ENCODE measurements at regions not wholly inside any gene's neighbourhood (a gene's known extent, or its start where the extent isn't known, plus 50 kb on each side); places are given as distances from the start of the nearest gene placed in this dataset.
"Not testable (repeated sequence)": the region's sequence is repeated elsewhere in the genome, so short reads cannot be mapped to it uniquely, and the experiment has no call there.

- in situ Hi-C loops (cut with HindIII; ENCODE audit: low pct_unique_long_range_greater_than_20kb, low sequenced_read_pairs): no loop called here
- DNase-seq (ENCODE audit: low read depth): no peak
Observed at GRCh38 chr10:8168836-8169235, 114.3 kb downstream of the GATA3 start.

DNA sequence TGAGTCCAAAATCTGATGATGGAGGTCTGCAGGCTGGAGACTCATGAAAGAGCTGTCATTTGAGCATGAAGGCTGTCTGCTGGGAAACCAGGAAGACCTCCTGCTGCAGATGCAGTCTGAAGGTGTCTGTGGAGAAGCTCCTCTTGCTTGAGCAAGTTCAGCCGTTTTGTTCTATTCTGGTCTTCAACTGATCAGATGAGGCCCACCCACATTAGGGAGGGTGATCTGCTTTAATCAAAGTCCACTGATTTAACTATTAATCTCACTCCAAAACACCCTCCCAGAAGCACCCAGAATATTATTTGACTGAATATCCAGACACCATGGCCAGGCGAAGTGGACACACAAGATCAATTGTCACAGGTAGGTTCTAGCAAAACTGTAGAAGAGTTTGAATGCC, 116.5 kb downstream of the GATA3 start:
- in situ Hi-C loops (cut with HindIII; ENCODE audit: low pct_unique_long_range_greater_than_20kb, low sequenced_read_pairs): no loop called here
- no peak for DNase-seq (ENCODE audit: low read depth)

DNA sequence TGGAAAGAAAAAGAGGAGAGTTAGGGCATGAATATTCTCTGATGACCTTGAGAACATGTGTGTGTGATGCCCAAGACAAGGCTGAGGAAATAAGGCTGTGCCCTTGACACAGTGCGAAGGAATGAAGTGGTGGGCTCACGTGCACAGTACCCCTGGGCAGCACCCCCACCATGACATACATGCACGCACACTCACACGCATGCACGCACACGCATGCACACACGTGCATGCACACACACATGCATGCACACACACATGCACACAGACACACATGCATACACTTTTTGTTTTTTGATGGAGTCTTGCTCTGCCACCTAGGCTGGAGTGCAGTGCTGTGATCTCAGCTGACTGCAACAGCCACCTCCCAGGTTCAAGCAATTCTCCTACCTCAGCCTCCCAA, 118.1 kb downstream of the GATA3 start:
- DNase-seq (ENCODE audit: low read depth): no peak
- in situ Hi-C loops (cut with HindIII; ENCODE audit: low pct_unique_long_range_greater_than_20kb, low sequenced_read_pairs): no loop called here

DNA sequence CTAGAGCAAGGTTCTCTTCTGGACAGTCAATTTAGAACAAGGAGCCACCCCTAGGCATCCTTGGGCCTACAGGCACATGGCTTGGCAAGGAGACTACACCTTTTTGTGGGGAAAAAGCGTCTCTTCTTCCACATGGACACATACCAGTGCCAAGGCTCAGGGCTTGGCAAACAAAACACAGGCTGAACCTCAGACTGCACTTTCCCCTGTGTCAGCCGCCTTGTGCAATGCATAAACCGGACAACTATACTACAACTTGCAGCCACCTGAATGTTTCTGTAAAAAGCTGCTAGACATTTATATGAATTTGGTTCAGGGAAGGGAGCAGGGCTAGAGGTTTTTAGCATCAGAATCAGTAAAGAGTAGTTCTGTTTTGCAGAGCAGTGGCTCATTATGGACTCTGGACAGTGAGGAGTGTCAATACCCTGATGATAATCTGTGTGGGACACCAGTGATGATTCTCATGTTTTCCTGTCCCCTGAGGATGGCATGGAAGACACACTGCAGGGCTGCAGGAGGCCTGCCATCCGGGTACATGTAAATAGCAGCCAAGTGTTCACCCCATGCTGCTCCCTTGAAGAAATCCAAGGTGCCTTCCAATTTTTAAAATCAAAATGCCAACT, 118.9 kb downstream of the GATA3 start:
- in situ Hi-C loops (cut with HindIII; ENCODE audit: low pct_unique_long_range_greater_than_20kb, low sequenced_read_pairs): no loop called here
- DNase-seq (ENCODE audit: low read depth): no peak

GRCh38 chr10:8173866-8174243, 119.4 kb downstream of the GATA3 start:
- no peak for DNase-seq (ENCODE audit: low read depth)
- in situ Hi-C loops (cut with HindIII; ENCODE audit: low pct_unique_long_range_greater_than_20kb, low sequenced_read_pairs): no loop called here

GRCh38 chr10:8174762-8175161, 120.3 kb downstream of the GATA3 start:
- in situ Hi-C loops (cut with HindIII; ENCODE audit: low pct_unique_long_range_greater_than_20kb, low sequenced_read_pairs): no loop called here
- DNase-seq (ENCODE audit: low read depth): no peak

- in situ Hi-C loops (cut with HindIII; ENCODE audit: low pct_unique_long_range_greater_than_20kb, low sequenced_read_pairs): not testable (repeated sequence)
Observed at GRCh38 chr10:8177526-8177925, 123.0 kb downstream of the GATA3 start.

GRCh38 chr10:8179773-8180172, 125.3 kb downstream of the GATA3 start:
- DNase-seq (ENCODE audit: low read depth); in situ Hi-C loops (cut with HindIII; ENCODE audit: low pct_unique_long_range_greater_than_20kb, low sequenced_read_pairs): not testable (repeated sequence)

More at GRCh38 chr10:8177526-8177925, 123.0 kb downstream of the GATA3 start:
- DNase-seq (ENCODE audit: low read depth): not testable (repeated sequence)

DNA sequence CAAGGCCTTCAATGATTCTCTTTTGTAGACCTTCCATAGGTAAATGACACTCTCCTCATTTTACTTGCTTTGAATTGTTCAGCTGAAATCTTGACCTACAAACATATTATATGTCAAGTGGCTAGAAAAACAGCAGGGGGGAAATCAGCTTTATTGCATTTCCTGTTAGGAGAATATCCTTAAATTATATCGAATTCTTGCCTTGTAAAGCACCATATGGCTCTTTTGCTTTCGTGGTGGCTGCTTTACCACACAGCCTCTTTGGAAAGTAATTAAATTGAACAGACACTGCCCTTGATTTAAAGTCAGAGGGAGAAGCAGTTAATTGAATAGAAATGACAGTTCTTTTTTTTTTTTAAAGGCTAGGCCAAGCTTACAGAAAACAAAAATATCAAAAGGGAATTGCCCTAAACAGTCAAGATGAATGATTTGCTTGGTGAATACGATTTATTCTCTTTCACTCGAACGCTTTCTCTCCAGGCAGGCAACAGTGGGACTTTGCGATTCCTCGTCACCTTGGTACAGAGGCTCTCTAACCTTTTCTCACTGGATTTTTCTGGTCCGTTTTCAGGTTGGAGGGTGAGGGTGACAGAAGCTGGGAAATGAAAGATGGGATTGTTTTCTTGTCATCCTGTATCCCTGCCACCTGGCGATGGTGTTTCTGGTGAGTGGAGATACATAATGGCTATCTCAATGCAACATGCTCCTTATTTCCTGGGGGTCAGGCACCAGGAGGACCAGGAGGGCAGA, 126.0 kb downstream of the GATA3 start:
- in situ Hi-C loops (cut with HindIII; ENCODE audit: low pct_unique_long_range_greater_than_20kb, low sequenced_read_pairs): no loop called here
- no peak for DNase-seq (ENCODE audit: low read depth)

DNA sequence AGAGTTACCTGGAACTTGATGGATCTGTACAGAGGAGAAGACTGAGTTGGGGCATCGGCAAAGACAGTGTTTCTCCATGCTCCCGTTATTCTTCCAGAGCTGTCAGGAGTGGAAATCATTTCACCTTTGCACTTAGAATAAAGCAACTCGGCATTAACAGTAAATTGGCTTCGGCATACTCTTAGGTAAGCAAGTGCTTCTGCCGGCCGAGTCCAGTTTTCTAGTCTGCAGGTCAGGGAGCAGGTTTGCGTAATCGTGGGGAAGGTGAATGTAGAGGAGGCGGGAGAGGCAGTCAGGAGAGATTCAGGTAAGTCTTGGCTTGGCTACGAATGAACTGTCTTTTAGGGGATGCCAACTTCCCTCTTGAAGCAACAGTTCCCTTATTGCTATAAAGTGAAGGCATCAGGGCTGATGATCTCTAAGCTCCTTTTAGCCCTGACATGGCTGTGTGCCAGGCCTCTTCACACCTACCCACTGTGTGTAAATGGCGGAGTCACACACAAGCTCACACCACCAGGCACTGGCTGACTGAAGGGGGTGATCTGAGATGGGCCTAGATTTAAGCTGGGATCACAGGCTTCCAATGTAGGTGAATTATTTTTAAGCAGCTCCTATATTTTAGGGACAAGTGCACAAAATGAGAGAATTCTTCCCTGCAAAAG, 127.1 kb downstream of the GATA3 start:
- no peak for DNase-seq (ENCODE audit: low read depth)
- in situ Hi-C loops (cut with HindIII; ENCODE audit: low pct_unique_long_range_greater_than_20kb, low sequenced_read_pairs): no loop called here

- no peak for DNase-seq (ENCODE audit: low read depth)
- in situ Hi-C loops (cut with HindIII; ENCODE audit: low pct_unique_long_range_greater_than_20kb, low sequenced_read_pairs): no loop called here
Observed at GRCh38 chr10:8182806-8183205, 128.3 kb downstream of the GATA3 start.

GRCh38 chr10:8183241-8183704, 128.8 kb downstream of the GATA3 start:
- DNase-seq (ENCODE audit: low read depth): no peak
- in situ Hi-C loops (cut with HindIII; ENCODE audit: low pct_unique_long_range_greater_than_20kb, low sequenced_read_pairs): no loop called here

DNA sequence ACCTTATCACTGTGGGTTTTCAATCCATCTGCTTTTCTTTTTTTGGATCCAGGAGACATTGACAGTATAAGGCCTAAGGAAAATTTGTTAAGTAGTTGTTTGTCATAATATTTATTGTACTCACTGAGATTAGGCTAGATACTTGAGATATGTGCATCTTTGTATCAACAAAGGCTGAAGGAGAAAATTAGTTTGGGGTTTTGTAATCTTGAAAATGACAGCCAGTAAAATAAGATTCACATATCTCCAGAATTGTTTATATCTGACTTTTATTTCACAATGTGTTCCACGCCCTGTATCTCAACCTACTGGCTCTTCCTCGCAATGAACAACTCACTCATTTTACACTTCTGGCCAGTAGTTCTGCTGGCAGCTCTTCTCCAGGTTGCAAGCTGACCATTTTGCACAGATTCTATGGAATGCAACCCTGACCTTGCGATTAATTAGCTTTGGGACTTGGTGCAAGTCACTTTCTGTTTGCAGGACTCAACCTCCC, 132.7 kb downstream of the GATA3 start:
- in situ Hi-C loops (cut with HindIII; ENCODE audit: low pct_unique_long_range_greater_than_20kb, low sequenced_read_pairs): no loop called here
- DNase-seq (ENCODE audit: low read depth): no peak

DNA sequence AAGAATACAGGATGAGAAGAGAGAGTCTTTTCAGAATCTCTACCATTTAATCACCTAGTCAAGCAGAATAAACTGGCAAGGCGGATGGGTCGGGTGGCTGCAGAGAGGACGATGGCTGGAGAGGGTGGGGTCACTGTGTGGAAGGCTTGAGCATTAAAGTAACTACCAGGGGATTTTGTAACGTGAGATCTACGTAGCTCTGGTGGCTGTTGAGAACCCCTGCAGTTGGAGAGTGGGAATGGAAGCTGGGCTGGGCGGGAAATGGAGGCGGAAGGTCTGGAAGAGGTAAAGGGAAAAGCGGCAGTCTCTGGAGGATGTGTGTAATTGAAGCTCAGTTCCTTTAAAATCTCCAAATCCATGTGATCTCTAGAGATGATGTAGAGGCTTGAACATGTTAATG, 135.0 kb downstream of the GATA3 start:
- DNase-seq (ENCODE audit: low read depth): no peak
- in situ Hi-C loops (cut with HindIII; ENCODE audit: low pct_unique_long_range_greater_than_20kb, low sequenced_read_pairs): no loop called here

GRCh38 chr10:8192301-8192700, 137.8 kb downstream of the GATA3 start:
- DNase-seq (ENCODE audit: low read depth): no peak
- in situ Hi-C loops (cut with HindIII; ENCODE audit: low pct_unique_long_range_greater_than_20kb, low sequenced_read_pairs): no loop called here

- in situ Hi-C loops (cut with HindIII; ENCODE audit: low pct_unique_long_range_greater_than_20kb, low sequenced_read_pairs): no loop called here
- DNase-seq (ENCODE audit: low read depth): no peak
Observed at GRCh38 chr10:8193546-8193945, 139.1 kb downstream of the GATA3 start.

DNA sequence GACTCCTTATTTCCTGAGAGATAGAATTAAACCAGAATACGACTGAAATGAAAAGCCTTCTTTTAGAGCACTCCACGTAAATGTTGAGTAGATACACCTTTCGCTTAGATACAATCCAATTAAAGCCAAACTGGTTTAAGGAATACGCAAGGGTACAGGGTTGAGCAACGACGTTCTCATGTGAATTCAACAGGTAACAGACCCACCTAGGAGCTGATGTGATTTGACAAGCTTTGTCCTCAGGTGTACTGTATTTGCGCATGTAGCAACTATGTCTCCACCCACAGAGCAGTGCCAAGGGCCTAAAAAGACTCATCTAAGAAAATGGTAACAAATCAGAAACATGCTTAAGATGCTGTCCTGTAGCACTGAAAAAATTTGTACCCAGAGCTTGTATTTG, 139.6 kb downstream of the GATA3 start:
- in situ Hi-C loops (cut with HindIII; ENCODE audit: low pct_unique_long_range_greater_than_20kb, low sequenced_read_pairs): no loop called here
- no peak for DNase-seq (ENCODE audit: low read depth)

DNA sequence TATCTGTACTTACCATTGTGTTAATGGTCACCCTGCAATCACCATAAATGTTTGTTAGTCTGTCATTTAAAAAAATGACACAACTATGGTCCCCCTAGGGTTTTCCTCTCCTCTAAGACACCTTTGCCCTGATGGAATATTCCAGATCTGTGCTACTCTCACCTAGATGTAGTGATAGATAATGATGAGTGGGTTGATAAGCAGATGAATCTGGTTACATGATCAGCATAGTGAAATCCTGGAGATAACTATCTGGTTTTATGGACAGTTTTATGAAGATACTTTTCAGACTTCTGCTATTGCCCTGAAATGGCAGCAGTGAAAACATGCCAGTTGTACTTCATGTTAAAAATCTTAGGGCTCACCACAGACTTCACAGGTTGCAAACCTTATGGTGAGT, 152.4 kb downstream of the GATA3 start:
- no peak for DNase-seq (ENCODE audit: low read depth)
- in situ Hi-C loops (cut with HindIII; ENCODE audit: low pct_unique_long_range_greater_than_20kb, low sequenced_read_pairs): no loop called here

- no peak for DNase-seq (ENCODE audit: low read depth)
- in situ Hi-C loops (cut with HindIII; ENCODE audit: low pct_unique_long_range_greater_than_20kb, low sequenced_read_pairs): no loop called here
Observed at GRCh38 chr10:8211631-8212030, 157.1 kb downstream of the GATA3 start.

Data from Caki2 (cell line).